WTC11 (cell line): ENCODE measurements at regions not wholly inside any gene's neighbourhood (a gene's known extent, or its start where the extent isn't known, plus 50 kb on each side); places are given as distances from the start of the nearest gene placed in this dataset.

ENCODE experiments used
- AFF4 ChIP-seq: sonication (generic); formaldehyde crosslinking; IDR thresholded peaks from 2 replicates; pipeline ENCODE4 v1.8.1; 2023; ENCODE audit warnings: mild to moderate bottlenecking, missing genetic modification reagents, borderline replicate concordance
- ATF2 ChIP-seq: sonication (generic); formaldehyde crosslinking; IDR thresholded peaks from 2 replicates; pipeline ENCODE4 v1.8.1; 2022; ENCODE audit warnings: low read depth, missing genetic modification reagents, borderline replicate concordance
- ATF6 ChIP-seq: sonication (generic); formaldehyde crosslinking; IDR thresholded peaks from 2 replicates; pipeline ENCODE4 v1.8.1; 2023; ENCODE audit warnings: mild to moderate bottlenecking, missing genetic modification reagents
- CDX4 ChIP-seq: fragments of 250-450 bp; sonication (Bioruptor Pico); IDR thresholded peaks from 2 replicates; pipeline ENCODE4 v1.9.0; 2021; ENCODE audit warnings: moderate library complexity, mild to moderate bottlenecking, inconsistent platforms, borderline replicate concordance
- CTCF ChIP-seq: fragments of 200-600 bp; IDR thresholded peaks from 2 replicates; pipeline ENCODE4 v1.8.0; 2022; ENCODE audit warnings: antibody characterized with exemption
- E2F1 ChIP-seq: sonication (generic); formaldehyde crosslinking; IDR thresholded peaks from 2 replicates; pipeline ENCODE4 v1.8.0; 2022; ENCODE audit warnings: mild to moderate bottlenecking, missing genetic modification reagents
- ELF4 ChIP-seq: sonication (generic); formaldehyde crosslinking; IDR thresholded peaks from 2 replicates; pipeline ENCODE4 v1.8.1; 2022; ENCODE audit warnings: low read depth, mild to moderate bottlenecking, moderate library complexity, missing genetic modification reagents
- FOXP4 ChIP-seq: sonication (generic); formaldehyde crosslinking; IDR thresholded peaks from 2 replicates; pipeline ENCODE4 v1.8.0; 2022; ENCODE audit warnings: mild to moderate bottlenecking, missing genetic modification reagents
- JUN ChIP-seq: sonication (generic); formaldehyde crosslinking; IDR thresholded peaks from 2 replicates; pipeline ENCODE4 v1.8.0; 2023; ENCODE audit warnings: mild to moderate bottlenecking, missing genetic modification reagents
- TEAD4 ChIP-seq: sonication (generic); formaldehyde crosslinking; IDR thresholded peaks from 2 replicates; pipeline ENCODE4 v1.8.0; 2022; ENCODE audit warnings: mild to moderate bottlenecking, missing genetic modification reagents
- USF2 ChIP-seq: sonication (generic); formaldehyde crosslinking; IDR thresholded peaks from 2 replicates; pipeline ENCODE4 v1.8.1; 2023; ENCODE audit warnings: mild to moderate bottlenecking, missing genetic modification reagents, moderate library complexity
- ZBTB21 ChIP-seq: sonication (generic); formaldehyde crosslinking; IDR thresholded peaks from 2 replicates; pipeline ENCODE4 v1.8.1; 2023; ENCODE audit warnings: mild to moderate bottlenecking, missing genetic modification reagents, borderline replicate concordance
- ZNF232 ChIP-seq: sonication (generic); formaldehyde crosslinking; IDR thresholded peaks from 2 replicates; pipeline ENCODE4 v1.8.0; 2022; ENCODE audit warnings: mild to moderate bottlenecking, missing genetic modification reagents
- ZNF263 ChIP-seq: sonication (generic); formaldehyde crosslinking; IDR thresholded peaks from 2 replicates; pipeline ENCODE4 v1.8.1; 2022; ENCODE audit warnings: low read depth, mild to moderate bottlenecking, moderate library complexity, missing genetic modification reagents

- TF ChIP-seq CTCF = no peak
- TF ChIP-seq ZBTB21 = no peak
- TF ChIP-seq ZNF232 (CRISPR knock-in tag) = no peak
- no peak for TF ChIP-seq JUN
- no peak for TF ChIP-seq ZNF263 (CRISPR knock-in tag)
- no peak for TF ChIP-seq ATF2
- TF ChIP-seq FOXP4 (CRISPR knock-in tag) = no peak
- TF ChIP-seq CDX4 (CRISPR knock-in tag) = no peak
- TF ChIP-seq AFF4 (CRISPR knock-in tag) = no peak
- TF ChIP-seq E2F1 (CRISPR knock-in tag) = no peak
- TF ChIP-seq ELF4 = no peak
- TF ChIP-seq ATF6 (CRISPR knock-in tag) = no peak
- TF ChIP-seq TEAD4 = no peak
- TF ChIP-seq USF2 (CRISPR knock-in tag) = no peak
These were observed 467.4 kb downstream of the COL11A1 start for GRCh38 chr1:102640872-102641271.
